ENCODE measurements at regions not wholly inside any gene's neighbourhood (a gene's known extent, or its start where the extent isn't known, plus 50 kb on each side); places are given as distances from the start of the nearest gene placed in this dataset.

- Histone ChIP-seq H3K4me1 (ENCODE audit: control insufficient read depth in 2 of 2, insufficient read depth in 1 of 2, low read depth in 1 of 2, low read length in 2 of 2) (peaks cover 0 to 3% of the 10 kb centered on the region in 2 donors), H3K23ac (ENCODE audit: low read depth, low read length, poor library complexity) (no peak overlapping the region), H3K14ac (ENCODE audit: low read length) (no peak overlapping the region), H4K91ac (ENCODE audit: low read depth, low read length, poor library complexity) (no peak overlapping the region), H2BK120ac (ENCODE audit: low read depth, low read length) (no peak overlapping the region), H3K4ac (ENCODE audit: low read length) (no peak overlapping the region), H3K36me3 (replicated peaks in 1 of 2; ENCODE audit: control insufficient read depth in 2 of 2, insufficient read depth in 2 of 2, low read length in 2 of 2) (no peaks in the 10 kb centered on the region), H3K4me2 (ENCODE audit: insufficient read depth, low read length, poor library complexity, severe bottlenecking) (no peak overlapping the region), H3K79me1 (ENCODE audit: low read depth, low read length) (no peaks in the 10 kb centered on the region), H2BK12ac (ENCODE audit: low read length) (no peak overlapping the region), H3K27ac (replicated peaks; ENCODE audit: low read length) (no peak overlapping the region), H3K27me3 (ENCODE audit: control insufficient read depth in 3 of 3, insufficient read depth in 3 of 3, low read depth in 1 of 3, low read length in 3 of 3) (no peaks in the 10 kb centered on the region), H3K9me3 (replicated peaks in 1 of 2; ENCODE audit: control insufficient read depth in 2 of 2, insufficient read depth in 1 of 2, low read depth in 1 of 2, low read length in 2 of 2) (peaks cover 0 to 4% of the 10 kb centered on the region in 2 donors), H2AFZ (ENCODE audit: low read length) (peak overlapping the region; percentile 40), H3K4me3 (ENCODE audit: low read length in 2 of 2) (no peak overlapping the region), H3K18ac (ENCODE audit: low read length) (no peak overlapping the region), H3K9ac (ENCODE audit: low read depth, low read length, poor library complexity) (no peak overlapping the region), H2BK5ac (ENCODE audit: low read length) (no peak overlapping the region), H2AK5ac (ENCODE audit: low read depth, low read length) (no peak overlapping the region), H2BK15ac (ENCODE audit: low read length) (no peak overlapping the region), H4K8ac (ENCODE audit: low read depth, low read length) (no peak overlapping the region)
- DNase-seq (ENCODE audit: low spot score) = no peak
- no CpG with 5 or more reads among the region's 8 CpGs for whole genome bisulfite sequencing, 2 donors (ENCODE audit: extremely low coverage in 2 of 2, insufficient read length in 2 of 2, insufficient replicate concordance in 1 of 2)
Measured at GRCh38 chr2:7977981-7978380, 703.9 kb upstream of the ID2 start.

GRCh38 chr2:7982054-7982453, 699.8 kb upstream of the ID2 start:
- no peaks in the 10 kb centered on the region for H3K27me3 ChIP-seq (ENCODE audit: control insufficient read depth in 3 of 3, insufficient read depth in 3 of 3, low read depth in 1 of 3, low read length in 3 of 3)
- H3K9ac ChIP-seq (ENCODE audit: low read depth, low read length, poor library complexity) = no peak overlapping the region
- H3K79me1 ChIP-seq (ENCODE audit: low read depth, low read length) = no peaks in the 10 kb centered on the region
- H3K18ac ChIP-seq (ENCODE audit: low read length) = no peak overlapping the region
- DNase-seq (ENCODE audit: low spot score) = no peak
- no peak overlapping the region for H4K91ac ChIP-seq (ENCODE audit: low read depth, low read length, poor library complexity)
- peaks cover 0 to 4% of the 10 kb centered on the region in 2 donors for H3K9me3 ChIP-seq (replicated peaks in 1 of 2; ENCODE audit: control insufficient read depth in 2 of 2, insufficient read depth in 1 of 2, low read depth in 1 of 2, low read length in 2 of 2)
- no CpG with 5 or more reads among the region's 1 CpG for WGBS, 2 donors (ENCODE audit: extremely low coverage in 2 of 2, insufficient read length in 2 of 2, insufficient replicate concordance in 1 of 2)
- H2AFZ ChIP-seq (ENCODE audit: low read length) = no peak overlapping the region
- no peak overlapping the region for H3K14ac ChIP-seq (ENCODE audit: low read length)
- H3K4me1 ChIP-seq (ENCODE audit: control insufficient read depth in 2 of 2, insufficient read depth in 1 of 2, low read depth in 1 of 2, low read length in 2 of 2) = peaks cover 0 to 3% of the 10 kb centered on the region in 2 donors
- H3K27ac ChIP-seq (replicated peaks; ENCODE audit: low read length) = no peak overlapping the region
- no peak overlapping the region for H3K4me2 ChIP-seq (ENCODE audit: insufficient read depth, low read length, poor library complexity, severe bottlenecking)
- H3K4ac ChIP-seq (ENCODE audit: low read length) = no peak overlapping the region
- no peak overlapping the region for H2BK5ac ChIP-seq (ENCODE audit: low read length)
- no peak overlapping the region for H2BK12ac ChIP-seq (ENCODE audit: low read length)
- no peak overlapping the region for H4K8ac ChIP-seq (ENCODE audit: low read depth, low read length)
- H3K36me3 ChIP-seq (replicated peaks in 1 of 2; ENCODE audit: control insufficient read depth in 2 of 2, insufficient read depth in 2 of 2, low read length in 2 of 2) = no peaks in the 10 kb centered on the region
- H2BK120ac ChIP-seq (ENCODE audit: low read depth, low read length) = no peak overlapping the region
- no peak overlapping the region for H2BK15ac ChIP-seq (ENCODE audit: low read length)
- H3K23ac ChIP-seq (ENCODE audit: low read depth, low read length, poor library complexity) = no peak overlapping the region
- H3K4me3 ChIP-seq (ENCODE audit: low read length in 2 of 2) = no peak overlapping the region
- H2AK5ac ChIP-seq (ENCODE audit: low read depth, low read length) = no peak overlapping the region

- Histone ChIP-seq H3K14ac (ENCODE audit: low read length) (no peak overlapping the region), H3K23ac (ENCODE audit: low read depth, low read length, poor library complexity) (no peak overlapping the region), H3K27ac (replicated peaks; ENCODE audit: low read length) (no peak overlapping the region), H2BK5ac (ENCODE audit: low read length) (no peak overlapping the region), H2BK120ac (ENCODE audit: low read depth, low read length) (no peak overlapping the region), H4K91ac (ENCODE audit: low read depth, low read length, poor library complexity) (no peak overlapping the region), H3K79me1 (ENCODE audit: low read depth, low read length) (no peaks in the 10 kb centered on the region), H3K18ac (ENCODE audit: low read length) (no peak overlapping the region), H3K27me3 (ENCODE audit: control insufficient read depth in 3 of 3, insufficient read depth in 3 of 3, low read depth in 1 of 3, low read length in 3 of 3) (no peaks in the 10 kb centered on the region), H3K9ac (ENCODE audit: low read depth, low read length, poor library complexity) (no peak overlapping the region), H3K4ac (ENCODE audit: low read length) (no peak overlapping the region), H2AK5ac (ENCODE audit: low read depth, low read length) (no peak overlapping the region), H4K8ac (ENCODE audit: low read depth, low read length) (no peak overlapping the region), H3K36me3 (replicated peaks in 1 of 2; ENCODE audit: control insufficient read depth in 2 of 2, insufficient read depth in 2 of 2, low read length in 2 of 2) (no peaks in the 10 kb centered on the region), H3K4me2 (ENCODE audit: insufficient read depth, low read length, poor library complexity, severe bottlenecking) (no peak overlapping the region), H3K4me1 (ENCODE audit: control insufficient read depth in 2 of 2, insufficient read depth in 1 of 2, low read depth in 1 of 2, low read length in 2 of 2) (peaks cover 0 to 1% of the 10 kb centered on the region in 2 donors), H2BK12ac (ENCODE audit: low read length) (no peak overlapping the region), H2AFZ (ENCODE audit: low read length) (no peak overlapping the region), H3K4me3 (ENCODE audit: low read length in 2 of 2) (no peak overlapping the region), H3K9me3 (replicated peaks in 1 of 2; ENCODE audit: control insufficient read depth in 2 of 2, insufficient read depth in 1 of 2, low read depth in 1 of 2, low read length in 2 of 2) (peaks cover 0 to 4% of the 10 kb centered on the region in 2 donors), H2BK15ac (ENCODE audit: low read length) (no peak overlapping the region)
- DNase-seq (ENCODE audit: low spot score) = no peak
- WGBS, 2 donors (ENCODE audit: extremely low coverage in 2 of 2, insufficient read length in 2 of 2, insufficient replicate concordance in 1 of 2) = no CpG with 5 or more reads among the region's 4 CpGs
Measured at GRCh38 chr2:7983451-7983850, 698.4 kb upstream of the ID2 start.

- H2BK5ac ChIP-seq (ENCODE audit: low read length) = no peak overlapping the region
- no peak overlapping the region for H3K9ac ChIP-seq (ENCODE audit: low read depth, low read length, poor library complexity)
- H3K4me1 ChIP-seq (ENCODE audit: control insufficient read depth in 2 of 2, insufficient read depth in 1 of 2, low read depth in 1 of 2, low read length in 2 of 2) = no peaks in the 10 kb centered on the region
- H2BK120ac ChIP-seq (ENCODE audit: low read depth, low read length) = no peak overlapping the region
- H3K36me3 ChIP-seq (replicated peaks in 1 of 2; ENCODE audit: control insufficient read depth in 2 of 2, insufficient read depth in 2 of 2, low read length in 2 of 2) = no peaks in the 10 kb centered on the region
- no peak overlapping the region for H2AFZ ChIP-seq (ENCODE audit: low read length)
- H3K9me3 ChIP-seq (replicated peaks in 1 of 2; ENCODE audit: control insufficient read depth in 2 of 2, insufficient read depth in 1 of 2, low read depth in 1 of 2, low read length in 2 of 2) = peaks cover 0 to 4% of the 10 kb centered on the region in 2 donors
- no peak overlapping the region for H2AK5ac ChIP-seq (ENCODE audit: low read depth, low read length)
- H2BK15ac ChIP-seq (ENCODE audit: low read length) = no peak overlapping the region
- H3K27ac ChIP-seq (replicated peaks; ENCODE audit: low read length) = no peak overlapping the region
- no peak overlapping the region for H2BK12ac ChIP-seq (ENCODE audit: low read length)
- H4K8ac ChIP-seq (ENCODE audit: low read depth, low read length) = no peak overlapping the region
- no CpG with 5 or more reads among the region's 2 CpGs for WGBS, 2 donors (ENCODE audit: extremely low coverage in 2 of 2, insufficient read length in 2 of 2, insufficient replicate concordance in 1 of 2)
- H3K4ac ChIP-seq (ENCODE audit: low read length) = no peak overlapping the region
- H3K4me3 ChIP-seq (ENCODE audit: low read length in 2 of 2) = no peak overlapping the region
- no peak overlapping the region for H3K18ac ChIP-seq (ENCODE audit: low read length)
- no peaks in the 10 kb centered on the region for H3K27me3 ChIP-seq (ENCODE audit: control insufficient read depth in 3 of 3, insufficient read depth in 3 of 3, low read depth in 1 of 3, low read length in 3 of 3)
- no peak for DNase-seq (ENCODE audit: low spot score)
- H3K14ac ChIP-seq (ENCODE audit: low read length) = no peak overlapping the region
- H3K23ac ChIP-seq (ENCODE audit: low read depth, low read length, poor library complexity) = no peak overlapping the region
- no peak overlapping the region for H3K4me2 ChIP-seq (ENCODE audit: insufficient read depth, low read length, poor library complexity, severe bottlenecking)
- no peaks in the 10 kb centered on the region for H3K79me1 ChIP-seq (ENCODE audit: low read depth, low read length)
- no peak overlapping the region for H4K91ac ChIP-seq (ENCODE audit: low read depth, low read length, poor library complexity)
Measured at GRCh38 chr2:7983912-7984311, 697.9 kb upstream of the ID2 start.

Data from neuronal stem cell (in vitro differentiated cells).